Fibroblast of mammary gland (primary cell): ENCODE measurements at regions not wholly inside any gene's neighbourhood (a gene's known extent, or its start where the extent isn't known, plus 50 kb on each side); places are given as distances from the start of the nearest gene placed in this dataset.

Experiments
- DNase-seq: peaks from one replicate; pipeline ENCODE4 v3.0.0-alpha.2; 2010; ENCODE audit warnings: low read depth
- H3K4me3 ChIP-seq: 2 replicates; pipeline ENCODE4 v1.5.1; 2011; ENCODE audit warnings: low read depth, mild to moderate bottlenecking, low read length, moderate library complexity; ENCODE audit not compliant: control insufficient read depth
- CTCF ChIP-seq: conservative IDR thresholded peaks from 2 replicates; pipeline ENCODE4 v1.5.1; 2011; ENCODE audit warnings: low read depth, low read length, inconsistent platforms; ENCODE audit not compliant: control insufficient read depth, insufficient read depth

- no peak for TF ChIP-seq CTCF
These were observed 158.5 kb upstream of the SGO1 start for GRCh38 chr3:20344400-20344959.

GRCh38 chr3:20343790-20344189 is 157.8 kb upstream of the SGO1 start:
- no peak for DNase-seq
- H3K4me3 ChIP-seq, result no peak overlapping the region
- no peak for TF ChIP-seq CTCF

More at GRCh38 chr3:20344400-20344959, 158.5 kb upstream of the SGO1 start:
- no peak overlapping the region for H3K4me3 ChIP-seq
- no peak for DNase-seq

DNA sequence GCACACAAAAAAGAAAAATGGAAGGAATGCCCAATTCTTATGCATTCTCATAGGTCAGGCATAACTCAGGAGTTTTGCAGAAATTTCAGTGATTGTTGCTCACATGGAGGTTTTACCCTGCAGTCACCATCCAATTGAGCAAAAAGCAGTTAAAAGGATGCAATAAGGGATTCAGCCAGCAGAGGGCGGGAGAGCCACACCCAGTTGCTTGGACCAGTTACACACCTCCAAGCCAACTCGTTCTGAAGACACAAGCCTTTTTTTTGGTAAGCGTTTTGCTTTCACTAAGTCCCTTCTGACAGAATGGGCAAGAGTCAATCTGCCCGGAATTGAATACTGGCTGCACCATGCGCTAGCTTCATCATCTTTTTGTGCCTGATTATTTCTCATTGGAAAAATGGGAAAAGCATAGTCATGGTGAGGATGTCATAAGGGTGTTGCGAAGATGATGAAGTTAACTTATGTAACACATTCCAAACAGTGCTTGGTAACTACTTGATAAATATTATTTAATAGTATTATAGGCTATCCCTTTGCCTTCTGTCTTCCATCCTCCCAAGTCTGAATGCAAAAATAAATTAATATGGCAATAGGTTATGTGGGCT is 154.4 kb upstream of the SGO1 start:
- DNase-seq, result peak; percentile 77
- peak; percentile 98 for TF ChIP-seq CTCF
- H3K4me3 ChIP-seq, result no peak overlapping the region

- no peak for TF ChIP-seq CTCF
- H3K4me3 ChIP-seq, result no peak overlapping the region
- DNase-seq, result no peak
These were observed 150.6 kb upstream of the SGO1 start for GRCh38 chr3:20336572-20336971.

DNA sequence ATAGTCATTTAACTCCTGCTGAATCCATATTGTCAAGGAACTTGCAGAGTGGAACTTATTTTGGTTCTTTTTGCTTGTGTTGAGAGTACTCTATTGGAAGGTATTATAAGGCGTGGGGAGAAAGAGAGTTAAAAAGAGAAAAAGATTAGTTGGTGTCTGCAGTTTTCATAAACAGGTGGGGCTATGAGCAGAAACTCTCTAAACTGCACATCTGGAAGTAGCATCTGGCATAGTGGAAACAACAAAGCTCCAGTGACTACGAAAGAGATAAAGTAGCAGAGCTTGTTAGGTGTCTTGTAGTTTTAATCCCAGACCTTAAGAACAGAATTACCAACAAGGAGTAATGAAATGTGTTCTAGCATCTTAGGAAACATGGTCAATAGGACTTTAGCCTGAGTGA is 148.8 kb upstream of the SGO1 start:
- DNase-seq, result no peak
- no peak for TF ChIP-seq CTCF
- no peak overlapping the region for H3K4me3 ChIP-seq

DNA sequence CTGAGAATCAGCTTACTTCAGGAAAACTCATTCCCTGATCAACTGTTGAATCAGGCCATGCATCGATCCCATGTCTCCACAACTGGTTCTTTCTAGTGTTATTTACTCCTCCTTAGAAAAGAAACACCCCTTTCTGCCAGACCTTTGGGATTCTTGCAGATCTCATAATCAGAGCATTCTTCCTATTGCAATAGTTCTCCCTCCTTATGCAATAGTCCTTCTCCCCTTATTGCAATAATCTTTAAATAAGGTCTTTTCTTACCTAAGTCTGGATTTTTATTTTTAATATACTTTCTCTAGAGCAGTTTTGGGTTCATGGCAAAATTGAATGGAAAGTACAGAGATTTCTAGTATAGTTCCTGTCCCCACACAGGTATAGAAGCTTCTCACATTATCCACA is 141.9 kb upstream of the SGO1 start:
- DNase-seq, result no peak
- TF ChIP-seq CTCF, result no peak
- H3K4me3 ChIP-seq, result no peak overlapping the region
